Endothelial cell of umbilical vein (primary cell): ENCODE measurements at regions not wholly inside any gene's neighbourhood (a gene's known extent, or its start where the extent isn't known, plus 50 kb on each side); places are given as distances from the start of the nearest gene placed in this dataset.

Experiments
- BruUV-seq: library from RNA; stranded (reverse); fragments of 400-500 nt; replicated peaks from 2 replicates; lab custom pipeline; 2021; lab: Mats Ljungman, UMichigan
- CTCF ChIA-PET: fragments of 300-600, 350-600 bp; sonication (Branson Sonifier 250); formaldehyde crosslinking; loops from one replicate; lab custom pipeline; 2021; ENCODE audit warnings: antibody characterized with exemption, inconsistent platforms; lab: Charles Lee
- POLR2A ChIA-PET: fragments of 300-600, 350-600 bp; sonication (Branson Sonifier 250); formaldehyde crosslinking; loops from one replicate; lab custom pipeline; 2021; ENCODE audit warnings: antibody characterized with exemption, inconsistent platforms; lab: Charles Lee
- DNase-seq: peaks from one replicate; pipeline ENCODE4 v3.0.0-alpha.2; 2011; ENCODE audit warnings: low read depth, low spot score
- FAIRE-seq: peaks from 2 replicates; lab custom pipeline; 2011; peaks lifted over from hg19 to GRCh38; lab: Jason Lieb, UNC
- H2AFZ ChIP-seq: 2 replicates; pipeline ENCODE4 v1.6.0; 2012; ENCODE audit warnings: low read depth, low read length, control low read depth, inconsistent platforms
- H3K27ac ChIP-seq: 2 replicates; pipeline ENCODE4 v1.5.1; 2011; ENCODE audit warnings: low read depth, mild to moderate bottlenecking, control low read depth, low read length, moderate library complexity; ENCODE audit not compliant: insufficient read depth
- H3K27me3 ChIP-seq, 2 experiments: 2 replicates each; pipeline versions ENCODE4 v1.6.0 to v1.6.1; 2011; ENCODE audit warnings: low read length in 2 of 2, mixed read lengths in 1 of 2; ENCODE audit not compliant: control insufficient read depth in 2 of 2, insufficient read depth in 2 of 2
- H3K36me3 ChIP-seq, 2 experiments: 2 replicates in 1 of 2; 3 replicates in 1 of 2; pipeline ENCODE4 v1.5.1; 2011; ENCODE audit warnings: low read length in 2 of 2, mild to moderate bottlenecking in 1 of 2, moderate library complexity in 1 of 2; ENCODE audit not compliant: control insufficient read depth in 2 of 2, insufficient read depth in 2 of 2; ENCODE audit errors: extremely low read depth in 1 of 2
- H3K4me1 ChIP-seq: 3 replicates; pipeline ENCODE4 v1.5.1; 2011; ENCODE audit warnings: mild to moderate bottlenecking, low read length; ENCODE audit not compliant: control insufficient read depth, insufficient read depth; ENCODE audit errors: extremely low read depth
- H3K4me2 ChIP-seq: 2 replicates; pipeline ENCODE4 v1.6.1; 2011; ENCODE audit warnings: low read length, control low read depth, mixed read lengths; ENCODE audit not compliant: insufficient read depth
- H3K4me3 ChIP-seq, 3 experiments: fragments of 200-600 bp in 1 of 3; sonication (generic), shearing (Covaris generic) in 1 of 3; replicated peaks in 1 of 3; 2 replicates each; pipeline ENCODE4 v1.5.1; 2011 to 2016; ENCODE audit warnings: control low read depth in 3 of 3, low read length in 3 of 3, mild to moderate bottlenecking in 2 of 3, inconsistent platforms in 1 of 3, low read depth in 1 of 3, moderate library complexity in 1 of 3; ENCODE audit not compliant: insufficient read depth in 1 of 3
- H3K79me2 ChIP-seq: 2 replicates; pipeline ENCODE4 v1.6.0; 2012; ENCODE audit warnings: low read length, inconsistent platforms; ENCODE audit not compliant: control insufficient read depth, insufficient read depth
- H3K9ac ChIP-seq: replicated peaks from 2 replicates; pipeline ENCODE3; 2011; ENCODE audit warnings: low read length, control low read depth; ENCODE audit not compliant: insufficient read depth; ENCODE audit errors: extremely low read depth
- H3K9me1 ChIP-seq: replicated peaks from 3 replicates; pipeline ENCODE4 v1.6.0; 2011; ENCODE audit warnings: mild to moderate bottlenecking, low read length; ENCODE audit not compliant: control insufficient read depth, insufficient read depth; ENCODE audit errors: extremely low read depth
- H3K9me3 ChIP-seq: replicated peaks from 2 replicates; pipeline ENCODE4 v1.5.1; 2012; ENCODE audit warnings: low read length, inconsistent platforms; ENCODE audit not compliant: control insufficient read depth, insufficient read depth
- H4K20me1 ChIP-seq: replicated peaks from 2 replicates; pipeline ENCODE3; 2011; ENCODE audit warnings: mild to moderate bottlenecking, low read length; ENCODE audit not compliant: control insufficient read depth, insufficient read depth; ENCODE audit errors: extremely low read depth
- CTCF ChIP-seq, 2 donors: IDR thresholded peaks; 1 replicate in 1 of 2; 2 replicates in 1 of 2; pipeline ENCODE4 v1.5.1; 2011; ENCODE audit warnings: low read length in 2 of 2, mild to moderate bottlenecking in 2 of 2, moderate library complexity in 2 of 2, control low read depth in 1 of 2, inconsistent platforms in 1 of 2, low read depth in 1 of 2; ENCODE audit not compliant: insufficient read depth in 1 of 2; ENCODE audit errors: extremely low read depth in 1 of 2
- EZH2 ChIP-seq: IDR thresholded peaks from 2 replicates; pipeline ENCODE4 v1.6.1; 2012; ENCODE audit warnings: borderline replicate concordance, low read depth, mild to moderate bottlenecking, moderate library complexity, low read length, inconsistent platforms; ENCODE audit not compliant: severe bottlenecking
- FOS ChIP-seq: IDR thresholded peaks from 2 replicates; pipeline ENCODE4 v1.6.1; 2011; ENCODE audit warnings: mild to moderate bottlenecking, low read length, moderate library complexity, borderline replicate concordance; ENCODE audit not compliant: insufficient read depth
- GATA2 ChIP-seq: IDR thresholded peaks from 2 replicates; pipeline ENCODE4 v1.7.0; 2011; ENCODE audit warnings: low read depth, mild to moderate bottlenecking, moderate library complexity, mixed read lengths, low read length; ENCODE audit not compliant: insufficient read length, insufficient read depth
- JUN ChIP-seq: IDR thresholded peaks from 2 replicates; pipeline ENCODE4 v1.6.1; 2011; ENCODE audit warnings: borderline replicate concordance, low read depth; ENCODE audit not compliant: insufficient read length, insufficient read depth
- MAX ChIP-seq: IDR thresholded peaks from 2 replicates; pipeline ENCODE4 v1.6.1; 2011; ENCODE audit not compliant: insufficient read depth, insufficient read length
- MYC ChIP-seq: IDR thresholded peaks from one replicate; pipeline ENCODE4 v1.6.1; 2011; ENCODE audit warnings: mild to moderate bottlenecking, low read depth, low read length
- POLR2A ChIP-seq: IDR thresholded peaks from 2 replicates; pipeline ENCODE4 v1.6.1; 2012; ENCODE audit warnings: low read depth, mild to moderate bottlenecking, control low read depth, low read length
- POLR2AphosphoS5 ChIP-seq: IDR thresholded peaks from 2 replicates; pipeline ENCODE4 v1.6.1; 2012; ENCODE audit warnings: low read depth, mild to moderate bottlenecking, control low read depth, low read length, moderate library complexity; ENCODE audit not compliant: insufficient read depth
- dilution Hi-C: fragments of 300-500 bp; cut with MboI; formaldehyde crosslinking; loops from one replicate; pipeline ENCODE4 v1.15.0; 2019; ENCODE audit warnings: low sequenced_read_pairs; ENCODE audit not compliant: extremely low pct_ligation_motif_present
- intact Hi-C: fragments of 100-400 bp; cut with micrococcal nuclease; formaldehyde crosslinking; loops from one replicate; pipeline ENCODE4 v1.10.0; 2022

GRCh38 chr1:229991724-229992333 lies 75.2 kb upstream of the GALNT2 start:
- H3K4me3 ChIP-seq, result no peak overlapping the region
- intact Hi-C loops, result no loop called here
- FAIRE-seq (no peak), DNase-seq (no peak)
- no peaks in the 10 kb centered on the region for H4K20me1 ChIP-seq
- no peaks in the 10 kb centered on the region for H3K9me1 ChIP-seq
- no peak overlapping the region for H3K9ac ChIP-seq
- TF ChIP-seq EZH2, result no peak
- no peak for TF ChIP-seq POLR2A
- TF ChIP-seq MAX, result no peak
- TF ChIP-seq POLR2AphosphoS5, result no peak
- no peak for TF ChIP-seq MYC
- TF ChIP-seq GATA2, result no peak
- no peak for TF ChIP-seq JUN
- no peak for TF ChIP-seq CTCF (IDR thresholded peaks at IDR 0.05; ENCODE audit: extremely low read depth in 1 of 2, insufficient read depth in 1 of 2, low read depth in 1 of 2, low read length in 2 of 2)
- no peak for TF ChIP-seq FOS
- BruUV-seq, result no TSS peak
- no peaks in the 10 kb centered on the region for H3K4me1 ChIP-seq
- H3K4me2 ChIP-seq, result no peak overlapping the region
- no peaks in the 10 kb centered on the region for H3K9me3 ChIP-seq
- ChIA-PET POLR2A (no interaction called here), CTCF (interaction anchor here (1.4 kb wide), 1 partner anchor 15 kb away, joined by 3 read pairs; no protein-coding TSS in a partner anchor)
- H3K27me3 ChIP-seq, result no peaks in the 10 kb centered on the region
- H3K27ac ChIP-seq, result no peak overlapping the region
- no peaks in the 10 kb centered on the region for H3K36me3 ChIP-seq
- no peaks in the 10 kb centered on the region for H3K79me2 ChIP-seq
- H2AFZ ChIP-seq, result no peak overlapping the region
- dilution Hi-C loops, result no loop called here
